Astrocyte of the hippocampus (primary cell): ENCODE measurements at regions not wholly inside any gene's neighbourhood (a gene's known extent, or its start where the extent isn't known, plus 50 kb on each side); places are given as distances from the start of the nearest gene placed in this dataset.

ENCODE experiments used
- DNase-seq: peaks from one replicate; pipeline ENCODE4 v3.0.0; 2011; ENCODE audit warnings: low read depth, low spot score

GRCh38 chr18:70523035-70523791 lies 234.4 kb downstream of the SOCS6 start:
- DNase-seq = no peak

DNA sequence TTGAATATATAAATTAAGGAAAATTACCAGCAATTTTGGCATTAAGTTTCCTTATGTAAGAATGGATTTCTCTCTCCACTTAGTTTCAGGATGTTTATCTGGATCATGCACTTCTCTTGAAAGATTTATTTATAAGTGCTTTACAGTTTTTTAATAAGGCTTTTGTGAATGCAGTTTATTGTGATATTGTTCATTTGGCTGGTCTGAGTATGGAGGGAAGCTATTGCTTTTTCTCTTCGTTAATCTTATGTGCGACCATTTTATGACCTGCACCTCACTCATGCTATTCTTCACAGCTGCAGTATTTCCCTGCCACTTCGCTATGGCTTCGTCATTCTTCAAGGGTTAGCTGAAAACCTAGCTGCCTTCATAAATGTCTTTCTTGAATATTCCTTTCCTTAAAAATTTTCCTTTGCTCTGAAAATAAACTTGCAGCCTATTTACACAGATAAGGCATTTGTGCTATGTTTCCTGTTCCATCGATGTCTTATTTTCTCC lies 233.4 kb downstream of the SOCS6 start:
- DNase-seq = no peak

DNA sequence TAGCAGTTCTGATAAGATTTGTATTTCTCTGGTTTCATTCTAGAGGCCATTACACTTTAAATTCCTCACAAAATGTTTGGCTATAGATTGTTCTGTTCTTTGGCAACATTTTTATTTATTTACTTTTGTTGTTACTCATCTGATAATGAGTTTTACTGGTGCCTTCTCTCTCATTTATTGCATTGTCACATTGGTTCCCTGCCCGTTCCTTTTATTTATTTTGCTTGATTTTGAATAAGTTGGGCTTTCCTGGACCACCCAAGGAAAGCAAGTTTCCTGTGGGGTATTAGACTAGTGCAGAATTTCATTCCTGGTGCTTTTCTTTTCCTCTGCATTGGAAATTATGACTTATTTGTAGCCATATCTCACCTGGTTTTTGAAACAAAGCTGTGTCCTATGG lies 232.0 kb downstream of the SOCS6 start:
- DNase-seq = no peak

DNA sequence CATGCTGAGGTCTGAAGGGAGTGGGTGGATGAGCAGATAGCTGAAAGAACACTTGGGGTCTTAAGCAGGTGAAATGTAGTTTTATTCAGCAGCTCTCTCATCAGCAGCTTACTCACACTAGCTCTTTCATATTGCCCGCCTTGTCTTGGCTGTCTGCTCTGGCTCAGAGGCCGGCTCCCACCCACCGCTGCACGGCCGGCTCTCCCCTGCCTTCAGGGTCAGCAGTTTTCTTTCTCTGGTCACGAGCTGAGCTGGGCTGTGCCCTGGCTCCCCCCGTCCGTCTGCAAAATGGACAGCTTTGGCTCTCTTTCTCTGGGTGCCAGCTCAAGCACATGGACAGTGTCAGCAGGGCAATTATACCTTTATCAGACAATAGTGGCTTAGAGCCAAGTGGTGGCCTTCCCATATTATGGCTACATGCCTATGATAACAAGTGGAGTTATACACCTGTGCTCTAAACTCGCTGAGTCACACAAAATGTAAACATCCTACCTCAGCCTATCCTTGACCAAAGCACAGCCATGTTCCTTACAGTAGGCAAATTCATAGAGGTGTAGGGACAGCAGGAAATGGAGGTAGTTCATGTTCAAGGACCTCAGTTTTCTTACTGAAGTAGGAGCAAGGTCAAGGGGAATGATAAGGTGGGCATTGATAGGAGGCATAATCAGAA lies 224.8 kb downstream of the SOCS6 start:
- DNase-seq = no peak

DNA sequence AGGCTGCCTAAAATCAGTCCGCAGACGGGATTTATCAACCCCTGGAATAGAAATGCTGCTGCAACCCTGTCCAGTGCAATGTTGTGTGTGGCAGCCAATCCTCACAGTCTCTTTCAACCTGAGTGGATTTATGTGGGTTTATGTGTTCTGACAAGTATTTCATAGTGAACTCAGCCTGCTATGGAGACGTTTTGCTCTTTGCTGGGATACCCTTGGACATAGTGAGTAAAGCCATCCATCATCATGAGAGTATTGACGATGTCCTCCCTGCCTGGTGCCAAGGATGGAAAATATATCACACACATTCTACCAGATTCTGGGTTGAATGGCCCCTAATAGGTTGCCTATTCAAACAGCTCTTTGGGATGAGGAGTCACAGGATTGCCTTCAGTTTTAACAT lies 219.1 kb downstream of the SOCS6 start:
- DNase-seq = no peak

DNA sequence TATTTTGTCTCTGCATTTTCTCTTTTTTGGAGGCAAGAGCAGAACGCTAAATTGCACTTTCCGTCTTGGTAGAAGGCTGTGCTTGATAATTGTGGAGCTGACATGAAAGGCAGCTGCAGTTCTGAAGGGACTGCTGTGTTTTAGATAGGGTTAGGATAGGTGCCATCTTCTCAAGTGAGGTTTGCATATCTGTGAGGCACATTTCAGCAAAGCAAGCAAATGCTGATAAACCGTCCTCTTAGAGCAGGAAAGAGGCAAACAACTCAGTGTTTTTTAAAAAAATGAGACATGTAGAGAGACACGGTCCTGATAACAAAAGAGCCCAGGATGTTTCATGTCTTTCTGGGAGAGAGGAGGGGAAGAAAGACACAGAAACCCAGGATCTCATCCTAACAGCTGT lies 217.7 kb downstream of the SOCS6 start:
- DNase-seq = no peak

- no peak for DNase-seq
These were observed 214.2 kb downstream of the SOCS6 start for GRCh38 chr18:70503060-70503459.

GRCh38 chr18:70501358-70501757 lies 212.5 kb downstream of the SOCS6 start:
- DNase-seq = no peak

DNA sequence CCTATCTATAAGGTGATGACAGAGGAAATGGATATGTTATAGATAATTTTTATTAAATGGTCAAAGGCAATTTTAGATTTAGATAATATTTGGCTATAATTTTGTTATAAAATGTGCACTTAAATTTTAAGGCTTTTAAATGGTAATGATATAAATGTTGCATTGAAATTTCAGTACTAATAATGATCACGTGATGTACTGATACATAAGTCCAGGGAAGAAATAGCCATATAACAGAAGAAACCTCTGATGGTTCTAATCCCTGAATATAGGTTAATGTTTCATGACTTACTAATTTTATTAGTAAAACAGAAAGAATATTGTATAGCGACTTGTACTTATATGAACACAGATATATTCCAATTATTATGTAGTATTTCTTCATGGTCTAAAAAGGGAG lies 211.9 kb downstream of the SOCS6 start:
- DNase-seq = no peak

- DNase-seq = no peak
These were observed 210.4 kb downstream of the SOCS6 start for GRCh38 chr18:70499218-70499691.

DNA sequence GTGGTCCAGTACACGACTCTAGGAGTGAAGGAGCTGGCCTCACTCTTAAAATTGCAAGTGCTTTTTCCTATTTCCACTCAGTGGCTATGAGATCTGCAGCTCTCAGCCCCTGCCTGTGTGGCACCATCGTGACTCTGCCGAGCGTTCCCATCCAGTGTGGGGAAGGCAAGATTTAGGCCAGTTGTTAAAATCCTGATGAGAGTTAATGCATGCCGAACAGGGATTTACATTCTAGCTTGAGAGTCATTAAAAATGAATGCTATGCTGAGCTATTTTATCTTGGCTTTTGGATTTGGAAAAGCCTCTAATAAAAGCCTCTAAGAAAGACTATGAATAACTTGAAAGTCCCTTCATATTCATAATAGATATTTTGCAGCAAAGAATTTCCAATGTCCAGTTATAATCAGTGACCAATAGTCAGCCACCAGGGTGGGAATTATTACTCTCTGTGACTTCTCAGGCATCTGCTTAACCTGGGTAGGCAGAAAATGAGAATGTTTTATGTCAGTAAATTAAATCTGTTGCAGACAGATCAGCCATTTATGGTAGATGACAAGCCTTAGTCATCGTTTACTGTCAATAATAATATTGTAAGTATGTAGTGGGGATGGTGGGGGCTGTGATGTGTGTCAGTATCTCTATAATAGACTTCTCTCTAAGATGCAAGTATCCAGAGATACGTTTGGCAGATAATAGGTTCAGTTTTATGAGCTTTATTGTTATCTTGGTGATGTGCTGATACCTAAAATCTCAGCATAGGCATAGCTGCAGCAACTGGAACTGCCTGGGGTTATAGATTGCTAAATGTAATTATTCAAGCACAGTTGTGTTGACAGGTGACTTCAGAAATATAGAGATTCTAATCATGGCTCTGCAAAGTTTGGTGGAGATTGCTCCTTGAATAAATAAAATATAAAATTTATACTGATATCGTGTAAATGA lies 207.8 kb downstream of the SOCS6 start:
- DNase-seq = no peak

DNA sequence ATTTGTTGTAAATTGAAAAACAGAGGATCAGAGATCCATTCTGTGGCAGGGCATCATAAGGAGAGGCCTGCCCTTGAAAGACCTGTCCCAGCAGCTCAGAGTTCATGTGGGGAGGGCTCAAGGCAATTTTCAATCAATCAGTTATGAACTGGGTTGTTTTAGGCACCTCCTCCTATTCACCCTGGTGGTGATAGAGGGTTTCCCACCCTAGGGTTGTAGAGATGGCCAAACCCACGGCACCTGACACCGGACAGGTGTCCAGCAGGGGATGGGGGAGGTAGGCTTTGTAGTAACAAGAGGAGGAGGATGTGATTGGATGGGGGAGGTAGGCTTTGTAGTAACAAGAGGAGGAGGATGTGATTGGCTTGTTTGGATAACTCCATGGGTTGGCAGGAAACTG lies 205.7 kb downstream of the SOCS6 start:
- no peak for DNase-seq

DNA sequence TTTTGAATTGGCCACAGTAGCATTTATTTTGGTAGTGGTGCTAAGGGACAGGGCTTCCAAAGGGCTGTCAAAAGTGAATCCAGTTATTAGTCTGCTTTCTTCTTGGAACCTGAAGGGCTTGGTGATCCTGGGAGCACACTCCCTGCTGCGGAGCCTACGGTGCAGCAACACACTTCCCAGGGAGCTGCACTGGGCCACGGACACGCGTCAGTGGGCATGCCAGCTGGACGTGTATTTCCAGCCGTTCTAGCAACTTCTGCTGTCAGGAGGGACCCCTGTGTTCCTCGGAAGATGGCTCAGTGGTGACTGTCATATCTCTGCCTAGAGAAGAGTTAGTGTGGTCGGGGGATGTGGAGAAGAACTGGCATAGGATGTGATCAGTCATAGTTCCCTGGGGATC lies 204.6 kb downstream of the SOCS6 start:
- no peak for DNase-seq

DNA sequence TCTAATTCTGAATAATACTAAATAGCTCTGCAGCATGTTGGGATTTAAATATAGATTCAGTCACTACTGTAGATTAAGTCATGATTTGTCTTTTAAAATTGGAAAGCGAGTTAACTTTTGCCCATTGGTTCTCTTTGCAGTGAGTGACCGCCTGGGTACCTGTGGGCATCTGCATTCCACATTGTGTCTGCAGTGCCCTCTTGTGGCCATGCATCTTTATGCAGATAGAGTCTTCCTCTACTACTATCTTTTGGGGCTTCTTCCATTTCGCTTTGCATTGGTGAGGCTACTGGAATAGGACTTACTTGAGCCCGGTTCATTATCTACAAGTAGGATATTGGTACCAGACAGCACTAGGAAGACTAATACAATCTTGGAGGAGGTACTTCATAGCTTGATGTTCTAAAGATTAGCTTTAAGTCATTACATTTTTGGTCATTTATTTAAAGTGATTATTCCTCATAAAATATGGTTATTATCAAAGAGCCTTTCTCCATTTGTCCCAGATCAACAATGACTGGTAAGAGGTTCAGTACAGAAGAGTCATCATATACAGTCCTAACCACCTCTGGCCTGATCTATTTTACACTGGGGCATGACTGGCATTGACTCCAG lies 203.0 kb downstream of the SOCS6 start:
- DNase-seq = peak; percentile 60

DNA sequence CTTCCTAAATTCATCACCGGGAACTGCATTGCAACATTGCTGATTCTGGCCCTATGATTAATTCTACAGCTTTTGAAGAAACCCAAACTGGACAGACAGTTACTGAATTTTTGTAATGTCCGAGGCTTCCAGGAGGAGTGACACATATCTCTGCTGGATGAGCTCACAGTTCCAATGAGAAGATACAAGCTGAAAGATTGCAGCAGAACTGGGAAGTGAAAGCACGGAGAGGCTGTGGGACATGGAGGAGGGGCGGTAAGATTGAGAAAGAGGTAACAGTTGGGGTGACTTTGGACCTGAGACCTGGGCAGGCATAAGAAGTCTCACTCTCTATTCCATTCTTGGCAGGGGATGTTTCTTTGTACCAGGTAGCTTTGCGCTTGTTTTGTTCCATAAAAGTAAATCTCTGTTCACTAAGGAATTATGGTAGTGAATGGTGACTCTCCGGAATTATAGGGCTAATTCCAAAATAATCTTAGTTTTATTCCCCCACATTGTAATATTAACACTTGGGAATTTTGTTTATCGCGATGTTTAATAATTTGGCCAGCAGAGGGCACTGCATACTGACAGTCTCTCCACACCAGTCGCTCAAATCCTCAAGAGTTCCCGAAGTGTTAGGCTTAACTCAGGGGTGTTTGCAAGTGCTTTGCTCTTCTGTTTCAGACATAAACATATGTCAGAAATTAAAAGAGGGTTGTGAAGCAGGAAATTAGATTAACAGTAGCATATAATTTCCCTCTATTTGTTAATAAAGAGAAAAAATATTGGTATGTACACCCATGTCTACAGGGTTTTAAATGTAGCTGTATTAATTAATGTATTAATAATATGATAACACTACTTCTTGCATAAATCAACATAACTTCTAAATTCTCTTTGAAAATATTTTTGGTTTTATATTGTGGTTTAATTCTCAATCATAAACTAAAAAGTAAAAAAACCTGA lies 201.4 kb downstream of the SOCS6 start:
- DNase-seq = peak; percentile 73

DNA sequence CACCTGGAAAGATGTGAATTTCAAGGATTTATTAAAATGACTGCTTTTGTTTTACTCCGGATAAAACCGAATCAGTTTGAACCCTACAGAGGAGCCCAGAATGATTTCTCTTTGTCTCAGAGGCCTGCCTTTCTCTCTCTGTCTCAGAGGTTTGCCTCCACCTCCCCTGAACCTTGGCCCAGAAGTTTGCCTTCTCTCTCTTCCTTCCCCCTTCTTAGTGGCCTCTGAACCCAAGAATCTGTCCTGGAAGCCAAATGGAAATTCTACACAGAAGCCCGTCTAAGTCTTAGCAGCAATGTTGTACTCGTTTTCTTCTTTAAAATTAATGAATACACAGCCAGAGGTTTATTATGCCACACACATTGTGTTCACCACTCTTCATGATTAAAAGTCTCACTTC lies 200.7 kb downstream of the SOCS6 start:
- no peak for DNase-seq

GRCh38 chr18:70469916-70470315 lies 181.1 kb downstream of the SOCS6 start:
- peak; percentile 79 for DNase-seq

GRCh38 chr18:70468861-70469547 lies 180.2 kb downstream of the SOCS6 start:
- no peak for DNase-seq

- DNase-seq = peak; percentile 89
These were observed 175.7 kb downstream of the SOCS6 start for GRCh38 chr18:70464343-70465114.
